RWPE2 (cell line): ENCODE measurements at regions not wholly inside any gene's neighbourhood (a gene's known extent, or its start where the extent isn't known, plus 50 kb on each side); places are given as distances from the start of the nearest gene placed in this dataset.
"Not testable (repeated sequence)": the region's sequence is repeated elsewhere in the genome, so short reads cannot be mapped to it uniquely, and the experiment has no call there.

Source experiments
- ATAC-seq: fragments of 200-7000 bp; cut with Tn5 transposase; 3 replicates; pipeline ENCODE4 v1.9.1; 2021; ENCODE audit warnings: low read depth
- DNase-seq: peaks from one replicate; pipeline ENCODE4 v3.0.0-alpha.2; 2020; ENCODE audit warnings: low spot score
- H3K27ac ChIP-seq: fragments of 450-650 bp; 2 replicates; pipeline ENCODE4 v1.5.1; 2017; ENCODE audit warnings: mild to moderate bottlenecking; ENCODE audit not compliant: poor library complexity, severe bottlenecking
- H3K27me3 ChIP-seq: fragments of 250-450 bp; sonication (Bioruptor Pico); 2 replicates; pipeline ENCODE4 v1.5.1; 2021; ENCODE audit warnings: mild to moderate bottlenecking, moderate library complexity; ENCODE audit not compliant: insufficient read depth, poor library complexity, severe bottlenecking
- H3K36me3 ChIP-seq: fragments of 250-450 bp; sonication (Bioruptor Pico); 2 replicates; pipeline ENCODE4 v1.5.1; 2020; ENCODE audit warnings: low read depth, mild to moderate bottlenecking, moderate library complexity
- H3K4me1 ChIP-seq: fragments of 250-450 bp; sonication (Bioruptor Pico); 2 replicates; pipeline ENCODE4 v1.5.1; 2021; ENCODE audit warnings: mild to moderate bottlenecking, moderate library complexity; ENCODE audit not compliant: insufficient read depth, poor library complexity, severe bottlenecking
- H3K4me3 ChIP-seq: fragments of 250-450 bp; sonication (Bioruptor Pico); 2 replicates; pipeline ENCODE4 v1.5.1; 2021; ENCODE audit warnings: mild to moderate bottlenecking, moderate library complexity; ENCODE audit not compliant: severe bottlenecking
- H3K9me3 ChIP-seq: fragments of 250-450 bp; sonication (Bioruptor Pico); 2 replicates; pipeline ENCODE4 v1.5.1; 2021; ENCODE audit warnings: mild to moderate bottlenecking, moderate library complexity; ENCODE audit not compliant: severe bottlenecking
- CTCF ChIP-seq: fragments of 450-650 bp; IDR thresholded peaks from one replicate; pipeline ENCODE4 v1.5.1; 2017; ENCODE audit warnings: mild to moderate bottlenecking, moderate library complexity; ENCODE audit not compliant: poor library complexity, severe bottlenecking

- Histone ChIP-seq H3K36me3 (no peaks in the 10 kb centered on the region), H3K27me3 (peaks cover 8% of the 10 kb centered on the region), H3K9me3 (no peaks in the 10 kb centered on the region), H3K4me3 (no peak overlapping the region), H3K4me1 (no peaks in the 10 kb centered on the region), H3K27ac (no peak overlapping the region)
- ATAC-seq (no peak), DNase-seq (no peak)
- no peak for TF ChIP-seq CTCF
Observed at GRCh38 chr9:117839862-117840261, 135.7 kb downstream of the TLR4 start.

DNA sequence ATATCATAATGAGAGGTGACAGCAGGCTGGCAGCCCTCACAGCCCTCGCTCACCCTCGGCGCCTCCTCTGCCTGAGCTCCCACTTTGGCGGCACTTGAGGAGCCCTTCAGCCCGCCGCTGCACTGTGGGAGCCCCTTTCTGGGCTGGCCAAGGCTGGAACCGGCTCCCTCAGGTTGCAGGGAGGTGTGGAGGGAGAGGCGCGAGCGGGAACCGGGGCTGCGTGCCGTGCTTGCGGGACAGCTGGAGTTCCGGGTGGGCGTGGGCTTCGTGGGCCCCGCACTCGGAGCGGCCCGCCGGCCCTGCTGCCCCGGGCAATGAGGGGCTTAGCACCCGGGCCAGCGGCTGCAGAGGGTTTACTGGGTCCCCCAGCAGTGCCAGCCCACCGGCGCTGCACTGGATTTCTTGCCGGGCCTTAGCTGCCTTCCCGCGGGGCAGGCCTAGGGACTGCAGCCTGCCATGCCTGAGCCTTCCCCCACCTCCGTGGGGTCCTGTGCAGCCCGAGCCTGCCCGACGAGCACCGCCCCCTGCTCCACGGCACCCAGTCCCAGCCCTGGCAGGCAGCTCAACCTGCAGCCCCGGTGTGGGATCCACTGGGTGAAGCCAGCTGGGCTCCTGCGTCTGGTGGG, 147.7 kb downstream of the TLR4 start:
- not testable (repeated sequence) for DNase-seq, H3K9me3 ChIP-seq, ATAC-seq, H3K27me3 ChIP-seq, H3K4me1 ChIP-seq, H3K4me3 ChIP-seq, H3K27ac ChIP-seq, H3K36me3 ChIP-seq

DNA sequence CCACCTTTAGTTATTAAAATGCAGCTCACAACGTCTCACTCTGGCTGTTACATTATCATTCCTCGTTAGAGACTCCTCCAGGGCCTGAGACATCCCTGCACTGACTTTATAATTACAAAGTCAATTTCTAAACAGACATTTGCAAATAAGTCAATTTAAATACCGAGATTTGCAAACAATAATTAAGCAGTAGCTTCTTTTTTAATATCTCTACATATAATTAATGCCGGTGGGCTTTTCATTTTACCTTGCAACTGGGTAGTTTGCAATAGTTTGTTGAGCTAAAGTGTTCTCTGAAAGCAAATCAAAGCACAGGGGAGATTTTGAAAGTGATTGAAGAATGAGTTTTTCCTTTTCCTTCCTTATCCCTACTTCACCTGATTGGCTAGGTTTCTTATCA, 154.4 kb downstream of the TLR4 start:
- Histone ChIP-seq H3K4me3 (no peak overlapping the region), H3K9me3 (no peaks in the 10 kb centered on the region), H3K27ac (no peak overlapping the region), H3K36me3 (no peaks in the 10 kb centered on the region), H3K4me1 (no peaks in the 10 kb centered on the region), H3K27me3 (no peaks in the 10 kb centered on the region)
- ATAC-seq = no peak
- no peak for DNase-seq
- no peak for TF ChIP-seq CTCF

GRCh38 chr9:117860849-117861248, 156.6 kb downstream of the TLR4 start:
- no peak for TF ChIP-seq CTCF
- H3K36me3 ChIP-seq = no peaks in the 10 kb centered on the region
- H3K4me3 ChIP-seq = no peak overlapping the region
- H3K27ac ChIP-seq = no peak overlapping the region
- H3K4me1 ChIP-seq = no peaks in the 10 kb centered on the region
- H3K27me3 ChIP-seq = no peaks in the 10 kb centered on the region
- ATAC-seq = no peak
- H3K9me3 ChIP-seq = no peaks in the 10 kb centered on the region
- no peak for DNase-seq

DNA sequence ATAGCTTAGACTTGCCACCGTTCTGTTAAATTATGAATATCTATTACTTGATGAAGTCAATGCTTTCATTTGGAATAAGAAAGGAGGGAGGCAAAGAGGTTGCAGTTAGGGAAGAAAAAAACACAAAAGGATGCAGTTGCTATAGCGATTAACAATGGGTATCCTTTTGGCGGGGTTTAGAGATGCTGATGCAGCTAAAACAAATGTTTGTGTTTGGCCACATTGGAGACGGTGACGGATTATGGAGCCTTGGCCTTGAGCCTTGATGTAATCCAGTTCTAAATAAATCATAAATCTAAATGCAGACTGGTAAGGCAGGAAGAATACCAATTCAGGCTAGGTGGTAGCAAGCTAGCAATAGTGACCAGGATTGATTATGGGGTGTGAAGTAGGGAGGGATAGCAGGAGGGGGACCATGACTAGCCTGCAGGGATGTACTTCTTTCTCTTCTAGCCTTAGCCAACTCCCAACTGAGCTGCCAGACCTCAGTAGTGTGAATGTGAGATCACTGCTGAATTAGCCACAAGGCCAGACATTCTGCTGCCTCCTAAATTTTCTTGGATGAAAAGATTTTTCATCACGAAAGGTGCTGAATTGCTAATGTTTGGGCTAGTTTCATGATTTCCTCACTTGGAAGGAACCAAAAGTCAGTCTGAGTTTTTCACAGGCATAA, 160.3 kb downstream of the TLR4 start:
- Histone ChIP-seq H3K9me3 (no peaks in the 10 kb centered on the region), H3K27me3 (no peaks in the 10 kb centered on the region), H3K4me3 (no peak overlapping the region), H3K36me3 (no peaks in the 10 kb centered on the region), H3K4me1 (no peaks in the 10 kb centered on the region), H3K27ac (no peak overlapping the region)
- no peak for ATAC-seq
- DNase-seq = no peak
- TF ChIP-seq CTCF = no peak
